ENCODE measurements at regions not wholly inside any gene's neighbourhood (a gene's known extent, or its start where the extent isn't known, plus 50 kb on each side); places are given as distances from the start of the nearest gene placed in this dataset.

DNA sequence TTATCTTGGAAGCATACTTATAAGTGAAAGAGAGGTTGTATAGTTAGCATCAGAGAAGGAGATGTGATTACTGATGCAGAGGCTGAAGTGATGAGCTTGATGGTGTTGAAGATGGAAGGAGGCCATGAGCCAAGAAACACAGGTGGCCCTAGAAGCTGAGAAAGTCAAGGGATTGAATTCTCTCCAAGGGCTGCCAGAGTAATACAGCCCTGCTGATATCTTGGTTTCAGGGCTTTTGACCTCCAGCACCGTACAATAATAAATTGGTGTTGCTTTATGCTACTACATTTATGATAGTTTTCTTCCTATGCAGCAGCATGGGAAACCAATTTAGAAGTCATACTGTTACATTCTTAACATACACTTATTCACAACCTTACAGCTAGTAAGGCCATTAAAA lies 1133.3 kb downstream of the AACS start:
- DNase-seq (ENCODE audit: low read depth): no peak

DNA sequence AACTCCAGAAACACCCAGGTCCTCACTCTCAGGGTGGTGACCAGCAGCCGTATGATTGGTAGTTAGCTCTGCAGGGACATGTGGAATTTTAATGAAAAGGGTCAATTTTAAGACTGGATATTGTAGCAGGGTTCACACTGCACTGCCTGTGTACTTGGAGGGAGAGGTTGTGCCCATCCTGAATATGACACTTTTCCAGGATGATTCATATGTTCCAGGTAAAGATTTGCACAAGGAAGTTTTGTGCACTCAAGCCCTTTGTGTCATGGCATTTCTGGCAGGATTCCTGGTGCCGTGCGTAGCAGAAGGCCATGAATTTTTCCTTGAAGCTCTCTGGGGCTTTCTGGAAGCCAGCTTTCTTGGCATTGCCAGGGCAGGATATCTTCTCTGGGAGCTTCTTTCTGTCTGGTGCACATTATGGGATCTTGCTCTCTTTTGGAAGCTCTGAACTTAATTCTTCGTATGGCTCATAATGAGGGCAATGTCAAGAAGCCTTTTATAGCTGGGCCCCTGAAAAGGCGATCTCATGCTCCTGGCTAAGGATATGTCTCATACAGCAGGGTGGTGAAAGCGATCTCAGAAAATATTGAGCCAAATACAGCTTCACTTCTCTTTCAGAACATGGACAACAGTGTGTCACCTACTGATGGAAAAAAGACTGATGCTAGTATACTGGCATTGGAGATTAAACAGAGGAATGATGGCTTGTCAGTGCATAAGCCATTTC lies 1133.9 kb downstream of the AACS start:
- no peak for DNase-seq (ENCODE audit: low read depth)

DNA sequence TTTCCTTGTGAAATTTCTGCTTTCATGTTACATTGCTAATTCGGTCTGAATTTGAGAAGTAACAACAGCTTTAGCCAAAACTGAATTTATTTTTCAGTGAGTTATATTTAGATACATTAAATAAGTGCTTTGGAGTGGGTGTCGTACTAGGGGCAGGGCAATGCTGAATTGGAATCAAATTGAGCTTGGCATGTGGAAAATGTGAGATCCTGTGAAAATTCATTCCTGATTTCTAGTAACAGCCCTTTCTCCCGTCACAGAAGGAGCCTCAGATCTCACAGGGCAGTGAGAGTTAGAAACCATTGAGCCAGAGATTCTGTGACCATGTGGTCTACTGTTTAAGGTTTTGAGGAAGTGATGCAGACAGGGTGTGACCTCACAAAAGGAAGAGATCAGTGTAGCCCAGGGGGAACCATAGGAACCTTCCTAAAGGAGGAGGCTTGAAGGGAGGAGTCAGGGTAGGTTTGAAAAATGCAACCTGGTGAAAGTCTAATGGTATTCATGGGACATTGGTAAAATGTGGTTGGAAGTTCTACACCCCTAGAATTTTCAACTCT lies 1136.8 kb downstream of the AACS start:
- no peak for DNase-seq (ENCODE audit: low read depth)

DNA sequence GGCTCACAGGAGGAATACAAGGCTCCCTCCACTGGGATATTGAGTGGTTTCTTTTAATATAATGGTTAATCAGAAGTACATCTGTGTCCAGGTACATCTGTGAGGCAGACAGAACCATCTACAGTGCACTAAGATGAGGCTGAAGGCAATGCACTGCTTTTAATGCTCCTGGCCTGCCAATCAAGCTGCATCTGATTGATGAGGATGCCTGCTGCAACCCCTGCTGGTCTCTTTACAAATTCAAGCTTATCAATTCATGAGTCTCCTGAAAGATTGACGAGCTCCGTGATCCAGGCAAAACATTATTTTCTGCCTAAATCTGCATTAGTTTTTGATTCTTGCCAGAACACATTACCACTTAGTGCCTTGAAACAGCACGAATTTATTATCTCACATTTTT lies 1139.1 kb downstream of the AACS start:
- no peak for DNase-seq (ENCODE audit: low read depth)

DNA sequence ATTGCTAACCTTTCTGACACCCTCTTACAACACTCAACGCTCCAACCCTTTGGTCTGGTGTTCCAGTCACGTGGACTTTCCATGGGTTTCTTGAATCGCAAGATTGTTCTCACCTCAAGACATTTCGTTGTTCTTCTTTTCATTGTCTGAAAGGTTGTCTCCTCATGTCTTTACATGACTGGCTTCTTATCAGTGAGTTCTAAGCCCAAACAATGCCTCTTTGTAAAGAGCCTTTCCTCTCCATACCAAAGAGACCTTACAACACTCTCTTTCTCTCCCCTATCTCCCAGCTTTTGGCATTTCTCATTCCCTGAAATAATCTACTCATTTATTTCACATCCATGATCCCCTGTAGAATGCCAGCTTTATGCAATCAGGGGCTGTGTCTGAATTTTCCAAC lies 1144.8 kb downstream of the AACS start:
- no peak for DNase-seq (ENCODE audit: low read depth)

DNA sequence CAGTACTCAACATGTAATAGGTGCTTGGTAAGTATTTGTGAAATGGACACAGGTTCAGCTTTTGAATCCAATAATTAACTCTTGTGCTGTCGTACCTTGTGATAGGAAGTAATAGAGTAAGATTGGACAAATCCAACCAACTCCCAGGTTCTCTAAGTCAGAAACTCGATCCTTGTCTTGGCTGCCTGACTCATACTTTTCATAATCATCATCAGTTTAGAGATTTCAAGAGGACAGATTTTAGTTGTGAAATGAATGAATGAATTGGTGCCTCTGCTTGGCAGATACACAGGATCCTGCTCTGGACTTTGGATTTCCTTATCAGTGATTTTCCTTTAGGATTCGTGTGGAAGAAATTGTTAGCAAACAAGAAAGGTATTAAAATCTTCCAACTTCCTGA lies 1145.2 kb downstream of the AACS start:
- DNase-seq (ENCODE audit: low read depth): no peak

DNA sequence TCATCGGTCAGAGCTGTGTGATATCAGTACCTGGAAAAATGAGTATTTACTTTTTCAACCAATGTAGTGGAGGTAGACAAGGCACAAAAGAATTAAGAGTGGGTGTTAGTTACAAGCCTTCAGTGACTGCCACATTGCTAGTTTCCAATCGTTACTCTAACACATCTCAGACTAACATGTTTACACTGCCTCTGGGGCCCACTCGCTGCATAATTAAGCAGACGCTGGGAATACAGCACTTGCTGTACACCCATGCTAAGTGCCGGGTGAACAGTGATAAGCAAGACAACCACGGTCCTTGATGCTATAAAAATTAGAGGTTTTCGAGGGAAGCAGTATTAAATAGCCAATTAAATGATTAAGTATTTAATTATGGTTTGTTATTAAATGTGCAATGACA lies 1147.6 kb downstream of the AACS start:
- DNase-seq (ENCODE audit: low read depth): no peak

DNA sequence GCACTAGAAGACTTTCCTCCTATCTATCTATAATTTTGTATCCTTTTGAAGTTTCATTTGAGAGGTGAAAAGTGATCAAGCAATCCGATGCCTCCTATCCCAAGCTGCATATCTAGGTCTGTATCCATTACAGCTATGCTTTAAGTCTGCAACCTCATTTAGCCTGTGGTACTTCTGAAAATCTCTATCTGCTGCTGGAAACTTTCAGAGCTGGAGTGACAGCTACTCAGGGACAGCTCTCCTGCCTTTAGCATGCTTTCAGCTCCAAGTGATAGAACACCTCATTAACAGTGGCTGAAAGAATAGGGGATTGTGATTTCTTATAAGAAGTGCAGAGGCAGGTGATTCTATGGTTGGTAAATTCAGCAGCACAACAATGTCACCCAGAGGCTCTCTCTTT lies 1153.5 kb downstream of the AACS start:
- DNase-seq (ENCODE audit: low read depth): no peak

DNA sequence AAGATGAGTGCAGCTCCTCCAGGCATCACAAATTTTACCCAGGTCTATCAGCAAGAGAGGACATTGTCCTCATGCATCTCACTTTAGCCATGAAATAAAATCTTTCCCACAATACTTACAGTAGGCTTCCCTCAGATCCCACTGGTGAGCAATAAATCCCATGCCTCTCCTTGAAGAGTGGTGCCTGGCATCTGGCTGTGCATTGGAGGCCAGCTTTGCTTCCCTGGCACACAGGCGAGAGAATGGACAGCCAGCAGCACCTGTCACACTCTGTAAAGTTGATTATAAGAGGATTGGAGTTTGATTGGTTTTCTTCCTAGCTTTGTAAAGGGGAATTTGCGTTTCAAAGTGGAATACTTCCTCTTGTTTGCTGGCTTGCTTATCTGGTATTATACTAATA lies 1153.9 kb downstream of the AACS start:
- no peak for DNase-seq (ENCODE audit: low read depth)

DNA sequence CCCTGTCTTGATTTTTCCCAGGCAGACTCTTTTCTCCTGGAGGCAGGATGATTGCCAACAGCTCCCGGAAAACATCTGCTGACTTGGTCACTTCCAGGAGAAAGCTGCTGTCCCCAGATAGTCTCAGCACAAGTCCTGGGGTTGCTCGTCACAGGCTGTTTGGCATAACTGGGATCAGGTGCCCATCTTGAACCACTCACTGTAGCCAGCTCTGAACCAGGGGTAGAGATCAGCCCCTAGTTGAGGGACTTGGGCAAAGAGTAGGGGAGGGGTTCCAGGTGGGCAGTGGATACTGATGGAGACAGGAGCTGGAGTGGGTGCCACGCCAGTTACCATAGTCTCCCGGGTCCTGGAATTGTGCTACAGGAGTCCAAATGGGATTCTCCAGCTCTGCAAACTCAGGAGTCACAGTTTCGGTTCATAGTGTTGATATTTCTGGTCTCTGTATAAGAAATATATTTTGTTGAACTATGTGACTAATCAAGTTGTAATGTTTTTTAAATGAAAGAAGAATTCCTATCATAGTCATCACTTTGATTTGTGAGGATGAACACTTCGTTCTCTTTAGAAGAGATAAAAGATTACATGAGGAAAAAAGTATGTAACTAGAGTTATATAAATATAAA lies 1154.5 kb downstream of the AACS start:
- no peak for DNase-seq (ENCODE audit: low read depth)

DNA sequence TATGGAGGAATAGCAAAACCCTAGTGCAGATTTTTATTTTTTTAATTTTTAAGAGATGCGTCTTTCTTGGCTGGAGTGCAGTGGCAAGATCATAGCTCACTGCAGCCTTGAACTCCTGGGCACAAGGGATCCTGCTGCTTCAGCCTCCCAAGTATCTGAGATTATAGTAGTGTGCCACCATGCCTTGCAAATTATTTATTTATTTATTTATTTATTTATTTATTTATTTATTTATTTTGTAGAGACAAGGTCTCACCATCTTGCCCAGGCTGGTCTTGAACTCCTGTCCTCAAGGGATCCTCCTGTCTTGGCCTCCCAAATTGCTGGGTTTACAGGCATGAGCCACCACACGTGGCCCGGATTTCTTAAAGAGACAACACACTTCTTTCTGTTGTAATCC lies 1158.8 kb downstream of the AACS start:
- DNase-seq (ENCODE audit: low read depth): no peak

DNA sequence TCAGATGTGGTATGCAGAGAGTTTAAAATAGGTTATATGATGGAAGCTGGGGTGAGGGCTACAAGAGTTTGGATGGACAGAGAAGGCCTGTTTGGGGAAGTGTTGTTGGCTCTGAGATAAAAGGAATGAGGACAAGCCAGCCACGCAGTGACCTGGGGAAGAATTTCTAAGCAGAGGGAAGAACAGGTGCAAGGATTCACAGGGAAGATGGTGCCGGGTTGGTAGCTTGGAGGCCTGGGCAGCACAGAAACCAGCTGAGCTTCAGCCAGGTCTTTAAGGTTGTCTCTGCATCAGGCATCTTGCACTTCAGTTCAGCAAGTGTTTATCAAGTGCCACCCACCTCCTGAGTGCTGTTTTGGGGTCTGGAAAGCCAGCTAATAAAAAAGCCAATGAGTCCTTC lies 1163.7 kb downstream of the AACS start:
- no peak for DNase-seq (ENCODE audit: low read depth)

DNA sequence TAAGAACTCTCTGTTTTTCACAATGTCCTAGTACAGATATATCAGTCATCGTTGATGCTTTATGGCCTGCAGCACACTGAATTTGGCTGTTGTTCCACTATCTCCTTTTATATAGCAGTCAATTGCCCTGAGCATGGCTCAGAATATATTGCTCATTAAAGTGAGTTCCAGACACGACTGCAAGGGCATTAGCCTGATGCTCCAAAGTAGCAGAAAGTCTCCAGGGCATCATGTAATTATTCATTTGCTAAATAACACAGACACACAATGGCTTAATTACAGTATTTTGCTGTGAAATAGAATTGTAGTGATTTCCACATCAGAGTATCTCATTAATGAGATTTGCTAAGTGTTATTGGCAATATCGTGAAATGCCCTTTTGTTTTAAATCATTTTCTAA lies 1167.5 kb downstream of the AACS start:
- no peak for DNase-seq (ENCODE audit: low read depth)

DNA sequence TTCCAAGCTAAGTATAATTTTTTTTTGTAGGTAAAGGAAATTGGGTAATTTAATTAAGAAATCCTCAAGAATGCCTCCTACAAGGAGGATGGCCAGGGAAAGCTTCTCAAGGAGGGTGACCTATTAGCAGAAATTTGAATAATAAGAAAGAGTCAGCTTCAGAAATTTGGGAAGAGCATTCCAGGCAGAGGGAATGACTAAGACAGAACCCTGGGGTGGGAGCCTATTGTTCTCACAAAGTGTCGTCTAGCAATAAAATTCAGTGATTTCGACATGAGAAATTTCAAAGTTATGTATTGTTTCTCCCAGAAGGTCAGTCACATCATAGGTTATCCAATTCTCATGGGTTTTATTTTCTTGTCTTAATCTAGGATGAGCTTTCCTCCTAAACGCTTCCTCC lies 1168.4 kb downstream of the AACS start:
- no peak for DNase-seq (ENCODE audit: low read depth)

DNA sequence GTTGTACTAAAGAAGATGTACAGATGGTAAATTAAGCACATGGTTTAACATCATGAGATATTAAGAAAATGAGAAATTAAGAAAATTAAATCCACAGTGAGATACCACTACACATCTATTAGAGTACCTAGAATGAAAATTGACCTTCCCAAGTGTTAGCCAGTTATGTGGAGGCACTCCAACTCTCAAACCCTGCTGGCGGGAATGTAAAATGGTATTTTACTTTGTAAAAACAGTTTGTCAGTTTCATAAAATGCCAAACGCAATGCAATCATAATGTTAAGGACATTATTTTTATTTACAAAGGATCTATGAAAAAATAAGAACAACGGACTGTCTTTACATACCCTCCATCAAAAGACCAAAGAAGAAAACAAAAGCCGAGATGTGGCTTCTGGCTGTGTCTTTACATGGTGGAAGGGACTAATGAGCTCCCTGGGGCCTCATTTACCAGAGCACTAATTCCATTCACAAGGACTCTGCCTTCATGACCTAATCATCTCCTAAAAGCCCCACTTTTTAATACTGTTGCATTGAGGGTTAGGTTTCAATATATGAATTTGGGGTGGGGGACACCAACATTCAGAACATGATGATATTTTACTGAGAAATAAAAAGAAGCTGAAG lies 1178.7 kb downstream of the AACS start:
- no peak for DNase-seq (ENCODE audit: low read depth)

DNA sequence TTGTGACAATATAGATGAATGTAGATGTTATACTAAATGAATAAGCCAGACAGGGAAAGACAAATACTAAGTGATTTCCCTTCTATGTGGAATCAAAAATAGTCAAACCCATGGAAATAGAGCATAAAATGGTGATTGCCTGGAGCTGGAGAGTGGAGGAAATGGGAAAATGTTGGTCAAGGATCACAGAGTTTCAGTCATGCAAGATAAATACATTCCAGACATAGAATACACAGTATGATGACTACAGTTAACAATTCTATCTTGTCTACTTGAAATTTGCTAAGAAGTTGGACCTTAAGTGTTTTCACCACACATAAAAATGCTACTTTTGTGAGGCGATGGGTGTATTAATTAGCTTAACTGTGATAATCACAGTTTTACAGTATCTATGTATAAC lies 1182.7 kb downstream of the AACS start:
- no peak for DNase-seq (ENCODE audit: low read depth)

DNA sequence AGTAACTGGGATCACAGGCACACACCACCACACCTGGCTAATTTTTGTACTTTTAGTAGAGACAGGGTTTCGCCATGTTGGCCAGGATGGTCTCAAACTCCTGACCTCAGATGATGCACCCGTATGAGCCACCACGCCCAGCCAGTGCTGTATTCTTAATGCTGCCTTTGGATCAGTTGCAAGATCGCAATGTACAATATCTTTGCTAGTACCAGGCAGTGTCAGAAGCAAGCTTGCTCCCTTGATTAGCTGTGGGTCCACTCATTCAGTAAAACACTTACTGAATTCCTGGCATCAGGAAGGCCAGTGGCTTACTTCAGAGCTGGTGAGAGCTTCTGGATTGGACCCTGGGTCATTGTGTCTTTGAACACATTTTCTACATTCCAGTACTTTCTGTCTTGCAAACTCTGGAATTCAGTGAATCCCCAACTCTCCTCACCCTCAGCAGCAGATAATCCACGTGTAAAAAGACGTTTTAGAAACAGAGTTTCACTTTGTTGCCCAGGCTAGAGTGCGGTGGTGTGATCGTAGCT lies 1183.7 kb downstream of the AACS start:
- DNase-seq (ENCODE audit: low read depth): no peak

DNA sequence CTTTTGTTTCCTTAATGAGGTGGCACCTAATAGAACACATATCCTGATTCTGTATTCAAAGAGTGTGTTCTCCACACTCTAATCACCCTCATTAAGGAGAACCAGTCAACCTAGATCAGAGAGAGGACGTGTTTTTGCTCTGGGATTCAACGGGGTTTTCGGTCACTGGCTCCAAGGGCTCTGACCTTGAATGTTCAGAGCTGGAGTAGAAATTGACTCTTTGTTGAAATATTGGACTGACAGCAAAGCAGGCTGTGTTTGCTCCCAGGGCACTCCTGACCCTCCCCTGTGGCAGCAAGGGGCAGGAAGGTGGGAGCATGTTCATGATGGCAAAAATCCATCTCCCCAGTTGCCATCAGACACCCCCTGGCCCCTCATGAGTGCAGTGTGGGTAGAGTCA lies 1193.0 kb downstream of the AACS start:
- no peak for DNase-seq (ENCODE audit: low read depth)

DNA sequence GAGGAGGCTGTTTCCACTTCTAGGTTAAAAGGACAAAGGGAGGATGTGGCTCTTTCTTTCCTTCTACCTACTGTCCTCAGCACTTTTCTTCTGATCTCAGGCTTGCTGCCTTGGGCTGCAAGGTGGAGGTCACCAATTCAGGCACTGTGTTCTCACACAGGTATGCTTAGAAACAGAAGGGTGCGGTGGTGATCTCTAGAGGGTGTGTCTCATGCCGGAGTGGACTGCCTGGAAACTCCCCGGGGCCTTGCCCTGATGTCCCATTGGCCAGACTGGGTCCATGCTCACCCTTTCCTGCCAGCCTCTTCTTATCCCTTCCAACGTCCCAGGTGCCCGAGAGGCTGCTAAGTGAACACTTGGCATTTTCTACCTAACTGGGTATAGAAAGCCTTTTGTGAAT lies 1197.6 kb downstream of the AACS start:
- no peak for DNase-seq (ENCODE audit: low read depth)

DNA sequence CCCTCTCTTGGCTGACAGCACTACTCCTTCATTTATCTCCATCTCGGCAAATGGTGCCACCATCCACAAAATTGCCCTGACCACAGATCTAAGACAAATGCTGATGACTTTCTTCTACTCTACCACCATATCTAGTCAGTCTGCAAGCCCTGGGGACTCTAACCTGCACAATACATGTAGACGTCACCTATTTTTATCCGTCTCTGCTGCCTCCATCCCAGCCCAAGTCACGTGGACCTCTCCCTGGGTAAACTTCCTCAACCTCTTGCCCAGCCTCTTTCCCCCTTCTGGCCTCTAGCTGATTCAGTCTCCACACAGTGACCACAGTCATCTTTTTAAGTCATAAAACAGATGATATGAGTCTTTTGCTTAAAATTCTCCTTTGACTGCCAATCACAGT lies 1203.0 kb downstream of the AACS start:
- no peak for DNase-seq (ENCODE audit: low read depth)

DNA sequence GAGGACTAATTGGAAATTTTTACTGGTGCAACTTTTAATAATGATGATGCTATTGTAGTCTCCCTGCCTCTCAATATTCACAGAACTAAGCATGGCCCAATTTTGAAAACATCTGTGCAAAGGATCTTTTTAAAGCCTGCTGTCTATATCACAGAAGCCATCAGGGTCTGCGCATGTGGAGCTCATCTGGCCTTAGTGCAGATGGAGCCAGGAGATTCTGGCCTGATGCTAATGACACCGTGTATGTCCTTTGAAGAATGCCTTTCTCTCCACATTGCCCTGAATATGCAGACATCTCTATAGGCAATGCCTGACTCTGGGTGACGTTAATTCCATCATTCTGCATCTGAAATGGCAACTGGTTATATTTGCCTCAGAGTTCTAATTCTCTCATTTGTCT lies 1205.9 kb downstream of the AACS start:
- DNase-seq (ENCODE audit: low read depth): no peak

DNA sequence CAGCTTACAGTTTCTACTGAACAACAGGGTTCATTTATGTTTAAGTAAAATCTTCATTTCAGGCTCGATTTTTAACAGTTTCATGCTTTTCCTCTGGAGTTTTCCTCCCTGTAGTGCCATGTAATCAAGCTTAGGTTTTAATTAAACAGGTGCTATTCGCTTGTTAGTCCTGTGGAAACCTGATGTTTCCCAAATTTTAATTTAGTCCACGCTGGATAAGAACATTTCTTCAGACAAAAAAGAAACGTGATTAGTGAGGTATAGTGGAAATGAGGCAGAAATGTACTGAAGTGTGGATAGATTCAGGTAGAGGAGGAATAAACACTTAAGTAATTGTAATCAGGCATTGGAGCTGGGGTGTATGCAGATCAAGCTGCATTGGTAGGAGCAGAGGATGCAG lies 1217.5 kb downstream of the AACS start:
- DNase-seq (ENCODE audit: low read depth): no peak

DNA sequence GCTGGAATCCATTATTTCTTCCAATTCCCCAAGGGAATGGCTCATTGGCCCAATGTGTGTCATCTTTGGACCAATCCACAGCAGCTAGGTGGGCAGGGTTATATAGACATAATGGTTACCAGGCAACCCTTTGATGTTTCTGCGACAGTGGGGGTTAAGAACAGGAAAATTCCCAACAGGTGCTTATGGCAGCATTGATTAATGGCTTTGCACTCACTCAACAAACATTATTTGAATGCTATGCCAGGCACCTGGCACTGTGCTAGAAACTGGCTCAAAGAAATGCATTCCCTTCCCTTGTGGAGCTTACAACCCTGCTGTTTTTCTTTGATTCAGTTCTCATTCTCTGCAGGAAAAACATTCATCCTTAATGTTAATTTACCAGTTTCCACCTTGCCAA lies 1221.0 kb downstream of the AACS start:
- DNase-seq (ENCODE audit: low read depth): no peak

All from stromal cell of bone marrow (primary cell).